Keratinocyte (primary cell): ENCODE measurements at regions not wholly inside any gene's neighbourhood (a gene's known extent, or its start where the extent isn't known, plus 50 kb on each side); places are given as distances from the start of the nearest gene placed in this dataset.

Source experiments
- EZH2 ChIP-seq: IDR thresholded peaks from one replicate; pipeline ENCODE4 v1.6.1; 2012; ENCODE audit warnings: inconsistent platforms, mild to moderate bottlenecking, low read length, moderate library complexity
- TF ChIP-seq, protein P1 (sequence below), 3 experiments: IDR thresholded peaks in 1 of 3; conservative IDR thresholded peaks in 1 of 3; optimal IDR thresholded peaks in 1 of 3; 2 replicates in 2 of 3; 3 replicates in 1 of 3; pipeline versions ENCODE3 to v1.5.1; 2011; ENCODE audit warnings: low read length in 3 of 3, mild to moderate bottlenecking in 3 of 3, moderate library complexity in 2 of 3, control low read depth in 1 of 3, inconsistent platforms in 1 of 3; ENCODE audit not compliant: insufficient read depth in 2 of 3; ENCODE audit errors: extremely low read depth in 1 of 3

DNA sequence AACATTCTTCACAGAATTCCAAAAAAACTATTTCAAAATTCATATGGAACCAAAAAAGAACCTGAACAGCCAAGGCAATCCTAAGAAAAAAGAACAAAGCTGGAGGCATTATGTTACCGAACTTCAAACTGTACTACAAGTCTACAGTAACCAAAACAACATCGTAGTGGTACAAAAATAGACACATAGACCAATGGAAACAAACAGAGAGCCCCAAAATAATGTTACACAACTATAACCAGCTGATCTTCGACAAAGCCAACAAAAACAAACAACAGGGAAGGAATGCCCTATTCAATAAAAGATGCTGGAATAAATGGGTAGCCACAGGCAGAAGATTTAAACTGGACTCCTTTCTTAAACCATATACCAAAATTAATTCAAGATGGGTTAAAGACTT lies 1189.6 kb downstream of the PCDH18 start:
- TF ChIP-seq, protein P1, sequence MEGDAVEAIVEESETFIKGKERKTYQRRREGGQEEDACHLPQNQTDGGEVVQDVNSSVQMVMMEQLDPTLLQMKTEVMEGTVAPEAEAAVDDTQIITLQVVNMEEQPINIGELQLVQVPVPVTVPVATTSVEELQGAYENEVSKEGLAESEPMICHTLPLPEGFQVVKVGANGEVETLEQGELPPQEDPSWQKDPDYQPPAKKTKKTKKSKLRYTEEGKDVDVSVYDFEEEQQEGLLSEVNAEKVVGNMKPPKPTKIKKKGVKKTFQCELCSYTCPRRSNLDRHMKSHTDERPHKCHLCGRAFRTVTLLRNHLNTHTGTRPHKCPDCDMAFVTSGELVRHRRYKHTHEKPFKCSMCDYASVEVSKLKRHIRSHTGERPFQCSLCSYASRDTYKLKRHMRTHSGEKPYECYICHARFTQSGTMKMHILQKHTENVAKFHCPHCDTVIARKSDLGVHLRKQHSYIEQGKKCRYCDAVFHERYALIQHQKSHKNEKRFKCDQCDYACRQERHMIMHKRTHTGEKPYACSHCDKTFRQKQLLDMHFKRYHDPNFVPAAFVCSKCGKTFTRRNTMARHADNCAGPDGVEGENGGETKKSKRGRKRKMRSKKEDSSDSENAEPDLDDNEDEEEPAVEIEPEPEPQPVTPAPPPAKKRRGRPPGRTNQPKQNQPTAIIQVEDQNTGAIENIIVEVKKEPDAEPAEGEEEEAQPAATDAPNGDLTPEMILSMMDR (optimal IDR thresholded peaks at IDR 0.05 in 1 of 3, IDR thresholded peaks at IDR 0.05 in 1 of 3, conservative IDR thresholded peaks at IDR 0.05 in 1 of 3; ENCODE audit: extremely low read depth in 1 of 3, insufficient read depth in 2 of 3, low read length in 3 of 3) = no peak
- no peak for TF ChIP-seq EZH2
